ENCODE measurements at regions not wholly inside any gene's neighbourhood (a gene's known extent, or its start where the extent isn't known, plus 50 kb on each side); places are given as distances from the start of the nearest gene placed in this dataset.
"Not testable (repeated sequence)": the region's sequence is repeated elsewhere in the genome, so short reads cannot be mapped to it uniquely, and the experiment has no call there.

DNA sequence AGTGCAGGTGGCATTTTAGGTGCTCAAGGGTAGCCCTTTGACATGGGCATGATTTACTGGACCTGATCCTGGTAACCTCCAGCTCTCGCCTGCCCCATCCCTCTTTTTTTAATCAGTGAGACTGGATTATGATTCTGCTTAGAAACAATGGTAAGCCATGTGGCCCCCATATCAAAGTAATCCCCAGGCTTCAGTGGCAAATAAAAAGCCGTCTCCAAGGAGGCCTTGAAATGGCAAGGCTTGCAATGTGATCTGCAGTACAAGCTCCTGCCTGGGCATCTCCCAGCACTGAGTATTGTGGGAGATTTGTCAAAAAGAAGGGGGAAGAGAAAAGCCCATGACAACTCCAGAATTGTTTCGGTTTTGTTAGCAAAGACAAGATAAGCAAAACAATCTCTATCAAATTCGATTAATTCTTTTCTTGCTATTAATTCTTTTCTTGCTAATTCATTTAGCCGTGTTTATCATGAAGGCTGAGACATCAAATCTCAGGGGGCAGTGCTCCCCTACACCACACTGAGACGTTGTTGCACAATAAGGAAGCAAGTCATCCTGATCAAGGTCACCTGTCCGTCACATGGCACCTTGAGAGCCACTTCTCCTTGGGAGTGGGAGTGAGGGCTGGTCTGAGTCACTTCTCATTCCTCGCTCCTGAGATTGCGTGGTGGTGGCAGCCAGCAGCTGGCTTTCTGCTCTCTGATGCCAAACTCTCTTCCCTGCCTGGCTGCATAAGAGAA, 312.7 kb upstream of the GATB start:
- no peak for DNase-seq (ENCODE audit: extremely low read depth, low read depth, low spot score)

DNA sequence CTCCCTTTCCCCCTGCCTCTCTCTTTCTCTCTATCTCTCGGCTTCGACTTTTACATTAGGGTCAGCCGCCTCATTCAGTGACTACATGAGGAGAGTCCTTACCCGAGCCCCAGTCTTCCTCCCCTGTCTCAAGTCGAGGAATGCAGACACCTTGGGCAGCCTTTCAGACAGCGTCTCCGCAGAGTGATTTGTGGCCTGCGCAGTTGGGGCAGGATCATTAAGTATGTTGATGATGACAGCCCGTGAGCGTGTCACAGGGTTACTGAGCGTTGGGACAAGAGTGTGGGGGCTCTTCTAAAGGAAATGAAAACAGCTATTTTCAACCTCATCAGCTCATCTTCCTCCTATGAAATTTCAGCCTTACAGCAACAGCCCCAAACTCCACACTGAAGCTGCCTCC, 312.1 kb upstream of the GATB start:
- DNase-seq (ENCODE audit: extremely low read depth, low read depth, low spot score) = no peak

DNA sequence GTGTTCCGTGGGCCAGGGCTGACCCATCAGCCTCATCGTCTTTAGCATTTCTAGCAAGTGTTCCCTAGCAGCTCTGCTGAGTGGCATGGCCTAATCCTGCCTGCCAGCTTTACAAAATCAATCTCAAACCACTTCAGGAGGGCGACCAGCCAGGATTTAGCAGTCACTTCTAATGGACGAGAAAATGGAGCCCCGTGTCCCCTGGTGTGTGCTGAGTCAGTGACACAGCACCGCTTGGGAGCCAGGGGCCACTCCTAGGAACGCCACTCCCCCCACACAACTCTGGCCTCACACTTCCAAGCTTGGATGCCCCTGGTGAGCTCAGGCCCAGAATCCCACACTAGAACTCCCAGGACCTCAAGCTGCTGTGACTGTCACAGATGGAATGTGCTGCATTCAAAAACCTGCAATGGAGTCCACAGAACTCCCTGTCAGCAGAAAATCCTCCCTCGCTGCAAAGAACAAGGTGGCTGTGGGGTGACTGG, 311.2 kb upstream of the GATB start:
- no peak for DNase-seq (ENCODE audit: extremely low read depth, low read depth, low spot score)

DNA sequence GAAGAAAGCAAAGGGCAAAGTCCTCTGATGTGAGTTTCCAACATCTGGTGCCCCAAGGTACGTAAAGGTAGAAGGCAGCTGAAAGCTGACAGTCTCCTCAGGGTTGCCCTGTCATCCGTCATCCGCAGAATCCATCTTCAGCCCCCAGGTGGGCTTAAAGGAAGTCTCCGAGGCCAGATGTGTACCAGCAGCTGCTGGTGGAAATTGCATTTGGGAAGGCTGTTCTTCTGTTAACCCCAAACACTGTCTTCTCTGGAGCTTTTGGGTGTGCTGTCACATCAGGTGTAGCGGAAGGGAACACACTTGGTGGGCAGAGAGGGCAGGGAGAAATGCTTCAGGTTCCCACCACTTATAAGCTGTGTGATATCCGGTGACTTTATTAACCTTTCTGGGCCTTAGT, 310.0 kb upstream of the GATB start:
- no peak for DNase-seq (ENCODE audit: extremely low read depth, low read depth, low spot score)

DNA sequence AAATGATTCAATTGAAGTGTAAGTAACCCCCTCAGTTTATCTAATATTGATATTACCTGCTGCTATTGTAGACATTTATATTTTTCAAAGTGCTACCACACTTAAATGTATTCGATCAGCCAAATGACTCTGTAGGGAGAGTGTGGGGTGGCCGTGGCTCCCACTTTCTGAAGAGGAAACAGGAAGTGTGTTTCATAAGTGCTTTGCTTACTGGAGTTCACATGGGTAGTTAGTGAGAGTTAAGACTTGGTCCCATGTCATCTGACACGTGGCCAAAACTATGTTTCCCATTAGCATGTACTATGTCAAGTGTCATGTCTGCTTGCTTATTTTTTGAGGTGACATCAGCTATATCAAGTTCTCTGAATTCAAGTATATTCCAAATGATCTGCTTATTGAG, 308.1 kb upstream of the GATB start:
- DNase-seq (ENCODE audit: extremely low read depth, low read depth, low spot score) = no peak

DNA sequence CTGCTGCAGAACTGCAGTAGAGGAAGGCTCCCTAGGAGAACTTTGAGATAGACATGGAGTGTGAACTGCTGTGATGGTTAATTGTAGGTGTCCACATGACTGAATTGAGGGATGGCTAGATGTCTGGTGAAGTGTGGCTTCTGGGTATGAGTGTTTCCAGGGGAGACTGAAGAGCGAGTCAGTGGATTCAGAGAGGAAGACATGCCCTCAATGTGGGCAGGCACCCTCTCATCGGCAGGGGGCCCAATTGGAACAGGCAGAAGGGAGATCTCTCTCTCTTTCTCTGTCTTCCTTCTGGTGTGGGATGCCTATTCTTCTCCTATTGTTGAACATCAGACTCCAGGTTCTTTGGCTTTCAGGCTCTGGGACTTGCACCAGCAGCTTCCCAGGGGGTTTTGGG, 304.7 kb upstream of the GATB start:
- DNase-seq (ENCODE audit: extremely low read depth, low read depth, low spot score) = no peak

DNA sequence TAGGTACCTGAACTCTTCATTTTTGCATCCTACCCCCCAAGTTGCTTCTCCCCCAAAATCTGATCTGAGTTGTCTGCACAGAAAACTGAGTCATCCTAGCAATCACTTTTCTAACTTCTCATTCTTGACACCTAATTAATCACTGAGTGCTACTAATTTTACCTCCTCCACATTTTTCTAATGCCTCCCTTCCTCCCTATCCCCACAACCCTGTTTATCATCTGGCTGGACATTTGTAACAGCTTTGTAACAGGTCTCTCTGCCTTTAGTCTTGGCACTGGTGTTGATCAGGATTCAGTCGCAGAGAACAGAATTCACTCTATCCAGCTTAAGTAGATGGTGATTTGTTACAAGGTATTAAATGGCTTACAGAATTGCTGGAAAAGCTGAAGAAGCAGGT, 303.9 kb upstream of the GATB start:
- DNase-seq (ENCODE audit: extremely low read depth, low read depth, low spot score) = no peak

DNA sequence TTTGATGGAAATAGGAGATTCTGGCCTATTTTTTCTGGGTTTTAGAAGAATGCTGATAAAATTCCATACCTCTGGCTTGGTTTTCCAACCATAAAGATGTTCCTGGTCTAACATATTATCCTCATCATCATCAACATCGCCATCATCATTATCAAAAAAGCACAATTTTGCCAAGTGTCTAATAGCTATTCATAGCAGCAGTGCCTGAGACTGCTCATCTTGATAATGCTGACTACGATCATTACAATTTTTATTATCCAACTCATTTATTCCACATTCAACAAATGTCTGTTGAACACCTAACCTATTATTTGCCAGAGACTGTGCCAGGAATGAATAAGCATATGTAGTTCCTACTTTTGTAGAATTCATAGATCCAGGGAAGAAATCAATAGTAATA, 303.5 kb upstream of the GATB start:
- DNase-seq (ENCODE audit: extremely low read depth, low read depth, low spot score) = no peak

DNA sequence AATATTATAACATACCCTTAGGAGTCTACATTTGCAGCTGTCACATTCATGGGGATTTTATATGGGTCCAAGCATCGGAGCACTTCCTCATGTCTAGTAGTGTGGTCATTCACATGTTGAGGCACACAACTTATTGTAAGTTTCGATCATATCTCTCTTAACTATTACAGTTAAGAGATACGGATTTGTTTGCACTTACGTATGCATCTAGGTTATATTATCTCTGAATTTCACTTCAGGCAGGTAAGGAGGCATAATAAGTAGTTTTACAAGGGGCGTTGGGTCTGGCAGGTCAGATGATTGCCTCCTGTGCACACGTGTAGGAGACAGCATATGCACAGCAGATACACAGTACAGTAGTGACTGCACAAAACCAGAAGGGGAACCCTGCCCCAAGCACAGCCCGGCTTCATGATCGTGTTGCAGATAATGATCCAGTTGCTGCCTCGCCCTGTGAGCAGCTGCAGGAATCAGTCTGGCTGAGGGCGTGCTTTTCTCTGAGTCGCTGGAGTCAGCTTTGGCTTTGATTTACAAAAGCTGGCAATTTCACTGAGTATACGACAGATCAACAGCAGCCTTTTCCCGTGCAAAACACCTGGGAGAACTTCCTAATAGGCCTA, 302.9 kb upstream of the GATB start:
- no peak for DNase-seq (ENCODE audit: extremely low read depth, low read depth, low spot score)

DNA sequence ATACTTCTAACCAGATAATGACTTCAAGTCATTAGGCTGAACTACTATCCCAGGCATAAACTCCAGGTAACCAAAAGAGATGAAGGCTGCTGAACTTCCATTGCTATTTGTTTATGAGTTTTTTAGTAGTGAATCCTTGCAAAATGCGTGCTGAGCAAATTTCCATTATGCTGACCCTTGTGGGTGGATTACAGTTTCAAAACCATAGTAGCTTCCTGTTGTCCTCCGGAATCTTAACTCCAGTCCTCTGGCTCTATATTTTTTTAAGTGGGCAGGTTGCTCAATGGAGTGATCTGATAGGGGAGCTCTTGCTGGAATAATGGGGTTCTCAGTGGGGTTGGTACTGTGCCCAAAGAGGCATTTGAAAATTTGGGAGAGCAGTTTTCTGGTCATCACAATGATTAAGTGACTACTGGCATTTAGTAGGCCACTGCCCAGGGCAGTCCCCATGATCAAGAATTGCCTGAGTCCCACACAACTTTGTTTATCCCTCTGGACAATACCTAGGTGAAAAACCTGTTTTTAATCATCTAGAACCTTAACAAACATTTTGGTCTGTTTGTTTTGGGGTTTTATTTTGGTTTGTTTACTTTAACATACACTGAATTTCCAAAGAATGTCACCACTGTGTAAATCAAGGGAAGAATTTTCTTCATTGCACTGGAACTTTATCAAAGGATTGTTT, 302.3 kb upstream of the GATB start:
- no peak for DNase-seq (ENCODE audit: extremely low read depth, low read depth, low spot score)

DNA sequence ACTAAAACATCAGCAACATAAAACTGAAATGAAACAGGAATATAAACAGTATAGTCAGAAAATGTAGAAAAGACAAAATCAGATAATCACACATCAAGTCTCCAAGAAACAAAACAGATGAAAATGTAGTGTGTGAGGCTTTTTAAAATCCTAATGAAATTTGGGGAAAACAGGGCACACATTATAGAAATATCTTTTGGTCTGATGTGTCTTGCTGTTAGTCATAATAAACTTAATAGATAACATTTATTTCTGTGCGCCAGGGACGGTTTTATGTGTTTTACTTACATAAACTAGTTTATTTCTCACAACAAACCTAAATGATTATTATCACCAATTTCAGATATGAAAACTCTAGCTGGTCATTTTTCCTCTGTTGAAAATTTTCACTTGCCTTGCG, 293.9 kb upstream of the GATB start:
- no peak for DNase-seq (ENCODE audit: extremely low read depth, low read depth, low spot score)

DNA sequence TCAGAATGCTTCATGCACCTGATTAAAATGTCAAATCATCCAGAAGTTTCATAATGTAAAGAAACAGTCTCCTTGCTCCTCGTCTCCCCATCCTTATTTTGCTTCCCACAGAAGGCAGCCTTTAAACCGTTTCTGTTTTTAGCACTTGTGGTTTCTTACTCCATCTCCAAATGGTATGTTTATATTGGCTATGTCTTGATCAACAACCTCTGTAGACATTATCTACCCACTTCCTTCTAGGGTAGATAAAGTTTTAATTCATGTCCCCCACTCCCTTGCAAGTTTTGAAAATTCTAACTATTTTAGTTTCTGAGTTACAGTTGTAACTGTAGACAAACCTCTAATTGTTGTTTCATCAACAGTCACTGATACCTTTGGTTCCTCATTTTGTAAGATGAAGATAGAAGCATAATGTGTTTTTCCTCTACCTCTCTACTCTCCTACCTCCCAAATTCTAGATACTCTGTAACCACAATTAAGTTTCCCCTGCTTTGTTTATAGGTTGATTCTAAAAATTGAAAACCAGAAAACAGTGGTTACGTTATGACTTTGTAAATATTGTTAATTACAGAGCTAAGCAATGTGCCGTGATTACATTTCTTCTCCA, 291.7 kb upstream of the GATB start:
- DNase-seq (ENCODE audit: extremely low read depth, low read depth, low spot score) = no peak

DNA sequence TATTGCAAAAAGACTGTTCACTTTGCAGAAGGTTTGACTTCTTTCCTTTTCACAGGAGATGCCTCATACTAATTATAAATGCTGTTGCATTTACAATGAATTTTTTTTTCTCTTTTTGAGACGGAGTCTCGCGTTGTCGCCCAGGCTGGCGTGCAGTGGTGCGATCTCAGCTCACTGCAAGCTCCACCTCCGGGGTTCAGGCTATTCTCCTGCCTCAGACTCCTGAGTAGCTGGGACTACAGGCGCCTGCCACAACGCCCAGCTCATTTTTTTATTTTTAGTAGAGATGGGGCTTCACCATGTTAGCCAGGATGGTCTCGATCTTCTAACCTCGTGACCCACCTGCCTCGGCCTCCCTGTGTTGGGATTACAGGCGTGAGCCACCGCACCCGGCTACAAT, 290.5 kb upstream of the GATB start:
- not testable (repeated sequence) for DNase-seq (ENCODE audit: extremely low read depth, low read depth, low spot score)

DNA sequence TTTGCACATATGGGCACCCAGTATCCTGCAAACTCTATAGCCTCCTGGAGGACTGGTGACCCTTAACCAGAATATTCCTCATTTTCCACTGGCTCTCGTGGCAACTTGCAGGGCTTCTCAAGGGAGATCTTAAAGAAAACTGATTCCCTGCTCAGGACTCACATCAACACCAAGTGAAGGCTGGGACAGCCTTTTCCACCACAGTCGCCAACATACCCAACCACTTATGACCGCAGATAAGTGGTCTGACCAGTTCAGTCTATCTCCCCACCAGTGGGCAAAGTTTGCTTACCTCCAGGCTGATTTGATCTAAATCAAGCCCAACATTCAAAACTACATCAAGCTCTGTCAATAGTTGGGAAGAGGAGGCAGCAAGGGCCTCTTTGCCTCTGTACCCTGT, 289.3 kb upstream of the GATB start:
- DNase-seq (ENCODE audit: extremely low read depth, low read depth, low spot score) = no peak

DNA sequence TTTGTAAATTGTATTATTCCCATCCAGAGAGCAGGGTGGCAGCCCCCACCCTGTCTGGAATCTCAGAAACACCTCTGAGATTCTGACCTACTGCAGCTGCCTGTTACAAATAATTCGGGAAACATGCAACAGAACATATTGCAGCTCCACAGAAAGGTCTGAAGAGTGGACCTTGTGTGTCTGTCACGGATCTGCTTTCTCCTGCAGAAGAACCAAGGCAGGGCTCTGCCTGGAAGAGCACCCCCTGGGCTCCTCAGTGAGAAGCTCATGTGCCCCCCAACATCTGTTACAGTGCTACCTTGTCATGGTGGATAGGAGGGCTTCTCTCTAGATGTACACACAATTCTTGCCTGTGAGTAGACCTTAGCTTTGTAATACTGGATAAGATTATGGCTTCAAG, 286.6 kb upstream of the GATB start:
- no peak for DNase-seq (ENCODE audit: extremely low read depth, low read depth, low spot score)

DNA sequence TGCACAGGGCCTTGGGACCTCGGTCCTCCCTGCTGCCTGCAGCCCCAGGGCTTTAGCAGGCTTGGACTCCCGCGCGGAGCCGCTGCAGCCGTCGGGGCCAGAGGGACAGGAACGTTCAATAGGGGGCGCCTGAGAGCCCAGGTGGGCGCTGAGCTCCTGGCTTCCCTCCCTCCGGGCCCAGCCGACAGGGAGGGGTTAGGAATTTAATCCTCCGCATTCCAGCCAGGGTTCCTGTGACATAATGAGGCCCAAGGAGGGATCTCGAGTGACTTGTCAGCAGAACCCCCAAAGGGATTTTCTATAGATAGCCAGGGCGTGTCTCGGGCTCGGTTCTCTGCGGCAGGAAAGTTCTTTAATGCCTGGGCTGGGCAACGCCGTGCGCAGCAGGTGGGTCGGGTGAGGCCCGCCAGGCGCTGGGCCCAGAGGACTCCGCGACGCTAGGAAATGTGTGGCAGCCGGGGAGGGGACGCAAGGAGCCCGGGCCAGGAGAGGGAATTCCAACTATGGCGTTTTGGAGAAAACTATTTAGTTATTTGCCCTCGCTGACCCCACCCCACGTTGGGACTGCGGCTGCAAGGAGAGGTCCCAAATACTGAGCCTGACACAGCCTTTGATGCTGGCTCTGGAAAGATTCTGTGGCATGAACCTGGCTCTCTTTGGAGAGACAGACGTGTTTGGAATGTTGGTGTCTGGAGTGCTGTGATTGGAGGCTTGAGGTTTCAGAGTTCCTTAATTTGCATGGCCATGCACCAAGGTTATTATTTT, 285.2 kb upstream of the GATB start:
- DNase-seq (ENCODE audit: extremely low read depth, low read depth, low spot score) = no peak

DNA sequence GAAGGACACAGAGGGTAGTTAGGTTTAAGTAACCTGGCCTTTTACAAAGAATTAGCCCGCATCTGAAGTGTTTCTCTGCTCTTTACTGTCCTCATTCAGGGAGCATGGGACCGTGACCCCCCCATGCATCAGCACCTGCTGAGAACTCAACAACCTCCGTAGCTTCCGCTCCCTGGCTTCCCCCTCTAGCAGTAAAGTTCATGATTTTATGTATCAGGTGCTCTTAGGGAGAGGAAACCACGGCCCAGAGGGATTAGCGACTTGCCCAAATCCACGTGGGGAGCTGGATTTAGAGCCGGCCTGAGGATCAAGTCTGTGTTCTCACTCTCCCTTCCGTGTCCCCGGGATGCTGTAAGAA, 284.6 kb upstream of the GATB start:
- no peak for DNase-seq (ENCODE audit: extremely low read depth, low read depth, low spot score)

DNA sequence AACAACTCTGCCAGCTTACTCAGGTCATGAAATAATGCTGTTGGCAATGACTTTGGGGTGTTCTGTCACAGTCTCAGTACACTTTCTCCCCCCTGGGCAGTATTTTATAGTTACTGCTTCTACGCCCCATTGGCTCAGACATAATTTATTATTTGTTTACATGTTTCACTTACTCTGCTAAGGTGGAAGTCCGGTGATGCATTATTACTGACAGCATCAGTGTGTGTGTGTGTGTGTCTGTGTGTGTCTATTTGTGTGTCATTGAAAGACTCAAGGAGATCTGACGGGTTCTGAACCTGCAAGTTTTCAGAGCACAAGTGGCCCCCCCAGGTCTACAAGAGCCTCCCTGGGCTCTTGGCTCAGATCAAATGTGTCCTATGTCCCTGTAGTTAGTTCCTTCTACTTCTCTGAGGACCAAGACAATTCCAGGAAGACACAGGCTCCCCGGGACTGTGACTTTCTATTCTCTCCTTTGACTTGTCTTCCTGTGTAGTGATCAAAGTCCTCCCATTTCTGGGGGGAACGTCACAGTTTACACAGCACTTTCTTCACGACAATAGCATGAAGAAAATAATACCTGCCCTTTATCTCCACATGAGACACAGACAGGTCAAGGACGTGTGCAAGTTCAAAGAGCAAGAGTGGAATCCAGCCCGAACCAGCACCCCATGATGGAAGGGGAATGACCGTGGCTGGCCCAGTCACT, 283.7 kb upstream of the GATB start:
- DNase-seq (ENCODE audit: extremely low read depth, low read depth, low spot score) = no peak

DNA sequence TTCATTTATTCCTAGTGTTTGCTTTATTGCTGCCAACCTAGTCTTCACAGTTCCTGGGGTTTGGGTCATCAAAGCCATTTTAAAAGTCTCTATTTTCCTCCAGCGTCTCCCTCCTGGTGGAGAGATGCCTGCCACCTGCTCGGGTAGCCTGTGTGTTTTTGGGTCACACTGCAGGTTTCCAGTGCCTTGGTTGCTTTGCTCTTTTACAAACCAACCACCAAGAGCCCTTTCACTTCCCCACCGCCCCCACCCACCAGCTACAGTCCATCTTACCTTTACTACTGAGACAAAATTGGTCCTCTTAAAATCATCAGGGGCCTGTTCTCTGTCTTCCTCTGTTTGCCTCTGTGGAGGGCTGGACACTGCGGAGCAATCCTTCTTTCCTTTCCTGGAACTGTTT, 280.5 kb upstream of the GATB start:
- DNase-seq (ENCODE audit: extremely low read depth, low read depth, low spot score) = no peak

DNA sequence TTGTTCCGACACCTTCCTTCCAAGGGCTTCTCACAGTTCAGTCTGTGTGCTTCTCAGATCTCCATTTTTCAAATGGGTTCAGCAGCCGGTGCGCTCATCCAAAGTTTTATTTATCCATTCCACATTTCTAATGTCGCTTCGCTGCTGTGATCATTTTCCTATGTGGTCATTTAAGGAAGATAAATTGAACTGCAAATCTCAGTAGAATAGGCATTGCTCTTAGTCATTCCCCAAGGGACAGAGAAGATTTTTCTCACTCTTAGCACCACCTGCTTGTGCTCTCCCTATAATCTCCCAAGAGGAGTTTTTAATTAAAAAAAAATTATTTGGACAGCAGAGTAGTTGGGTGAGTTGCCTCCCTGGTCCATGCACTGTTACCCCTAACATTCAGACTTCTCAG, 278.9 kb upstream of the GATB start:
- DNase-seq (ENCODE audit: extremely low read depth, low read depth, low spot score) = no peak
